ENCODE measurements at regions not wholly inside any gene's neighbourhood (a gene's known extent, or its start where the extent isn't known, plus 50 kb on each side); places are given as distances from the start of the nearest gene placed in this dataset.

- Histone ChIP-seq H3K27ac (no peak overlapping the region), H3K9me3 (ENCODE audit: low read depth) (no peaks in the 10 kb centered on the region), H3K4me2 (ENCODE audit: unreplicated experiment) (no peak overlapping the region), H3K27me3 (replicated peaks; ENCODE audit: insufficient read depth) (no peaks in the 10 kb centered on the region), H3K9ac (no peak overlapping the region), H3F3A (ENCODE audit: insufficient read depth) (no peaks in the 10 kb centered on the region), H3K4me3 (no peak overlapping the region), H2AFZ (no peak overlapping the region), H3K79me2 (ENCODE audit: insufficient read depth) (no peaks in the 10 kb centered on the region), H4K20me1 (ENCODE audit: insufficient read depth) (no peaks in the 10 kb centered on the region), H3K9me2 (ENCODE audit: insufficient read depth) (no peaks in the 10 kb centered on the region), H3K36me3 (ENCODE audit: low read depth) (no peaks in the 10 kb centered on the region), H3K4me1 (ENCODE audit: insufficient read depth) (no peaks in the 10 kb centered on the region)
- in situ Hi-C loops (cut with MboI), result no loop called here
- DNase-seq, result no peak
- TF ChIP-seq EZH2phosphoT487 (IDR thresholded peaks at IDR 0.05; ENCODE audit: insufficient read depth, low read depth) (no peak), EZH2 (IDR thresholded peaks at IDR 0.05; ENCODE audit: insufficient read depth, poor library complexity, severe bottlenecking) (no peak)
- WGBS, 2 experiments (ENCODE audit: low coverage in 1 of 2, low lambda C conversion rate in 2 of 2, missing lambda C conversion rate in 2 of 2), result 39 to 50% methylated on average over 1 of the region's 1 CpG
Measured at GRCh38 chr6:155771822-155772221, 316.2 kb upstream of the NOX3 start.

DNA sequence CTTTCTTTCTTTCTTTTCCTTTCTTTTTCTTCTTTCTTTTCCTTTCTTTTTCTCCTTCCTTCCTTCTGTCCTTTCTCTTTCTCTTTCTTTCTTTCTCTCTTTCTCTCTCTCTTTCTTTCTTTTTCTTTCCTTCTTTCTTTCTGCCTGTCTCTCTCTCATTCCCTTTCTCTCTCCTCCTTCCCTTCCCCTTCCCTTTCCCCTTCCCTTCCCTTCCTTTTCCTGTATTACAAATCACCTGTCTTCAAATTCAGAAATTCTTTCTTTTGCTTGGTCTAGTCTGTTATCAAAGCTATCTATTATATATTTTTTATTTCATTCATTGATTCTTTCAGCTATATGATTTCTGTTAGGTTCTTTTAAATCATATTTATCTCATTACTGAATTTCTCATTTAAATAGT, 315.2 kb upstream of the NOX3 start:
- DNase-seq, result no peak
- no peak overlapping the region for H2AFZ ChIP-seq
- in situ Hi-C loops (cut with MboI), result no loop called here
- TF ChIP-seq EZH2 (IDR thresholded peaks at IDR 0.05; ENCODE audit: insufficient read depth, poor library complexity, severe bottlenecking), result no peak
- TF ChIP-seq EZH2phosphoT487 (IDR thresholded peaks at IDR 0.05; ENCODE audit: insufficient read depth, low read depth), result no peak
- no peaks in the 10 kb centered on the region for H3K9me2 ChIP-seq (ENCODE audit: insufficient read depth)
- no peaks in the 10 kb centered on the region for H3K79me2 ChIP-seq (ENCODE audit: insufficient read depth)
- no peaks in the 10 kb centered on the region for H4K20me1 ChIP-seq (ENCODE audit: insufficient read depth)
- H3K4me1 ChIP-seq (ENCODE audit: insufficient read depth), result peaks cover 5% of the 10 kb centered on the region; the same call in 1 of the 2 replicates
- no peaks in the 10 kb centered on the region for H3K27me3 ChIP-seq (replicated peaks; ENCODE audit: insufficient read depth)
- H3K27ac ChIP-seq, result no peak overlapping the region
- no peaks in the 10 kb centered on the region for H3K36me3 ChIP-seq (ENCODE audit: low read depth)
- H3K4me3 ChIP-seq, result no peak overlapping the region
- H3K9me3 ChIP-seq (ENCODE audit: low read depth), result no peaks in the 10 kb centered on the region
- H3F3A ChIP-seq (ENCODE audit: insufficient read depth), result peaks cover 4% of the 10 kb centered on the region; the same call in 1 of the 2 replicates
- no peak overlapping the region for H3K9ac ChIP-seq
- H3K4me2 ChIP-seq (ENCODE audit: unreplicated experiment), result no peak overlapping the region

GRCh38 chr6:155770313-155770712, 314.7 kb upstream of the NOX3 start:
- Histone ChIP-seq H3K4me2 (ENCODE audit: unreplicated experiment) (no peak overlapping the region), H2AFZ (no peak overlapping the region), H3K4me1 (ENCODE audit: insufficient read depth) (peaks cover 10% of the 10 kb centered on the region; the same call in 1 of the 2 replicates), H4K20me1 (ENCODE audit: insufficient read depth) (no peaks in the 10 kb centered on the region), H3K9me3 (ENCODE audit: low read depth) (no peaks in the 10 kb centered on the region), H3K36me3 (ENCODE audit: low read depth) (no peaks in the 10 kb centered on the region), H3F3A (ENCODE audit: insufficient read depth) (peaks cover 4% of the 10 kb centered on the region; the same call in 1 of the 2 replicates), H3K9ac (no peak overlapping the region), H3K79me2 (ENCODE audit: insufficient read depth) (no peaks in the 10 kb centered on the region), H3K27ac (no peak overlapping the region), H3K4me3 (no peak overlapping the region), H3K9me2 (ENCODE audit: insufficient read depth) (no peaks in the 10 kb centered on the region), H3K27me3 (replicated peaks; ENCODE audit: insufficient read depth) (no peaks in the 10 kb centered on the region)
- in situ Hi-C loops (cut with MboI), result no loop called here
- no peak for TF ChIP-seq EZH2 (IDR thresholded peaks at IDR 0.05; ENCODE audit: insufficient read depth, poor library complexity, severe bottlenecking)
- TF ChIP-seq EZH2phosphoT487 (IDR thresholded peaks at IDR 0.05; ENCODE audit: insufficient read depth, low read depth), result no peak
- no peak for DNase-seq

DNA sequence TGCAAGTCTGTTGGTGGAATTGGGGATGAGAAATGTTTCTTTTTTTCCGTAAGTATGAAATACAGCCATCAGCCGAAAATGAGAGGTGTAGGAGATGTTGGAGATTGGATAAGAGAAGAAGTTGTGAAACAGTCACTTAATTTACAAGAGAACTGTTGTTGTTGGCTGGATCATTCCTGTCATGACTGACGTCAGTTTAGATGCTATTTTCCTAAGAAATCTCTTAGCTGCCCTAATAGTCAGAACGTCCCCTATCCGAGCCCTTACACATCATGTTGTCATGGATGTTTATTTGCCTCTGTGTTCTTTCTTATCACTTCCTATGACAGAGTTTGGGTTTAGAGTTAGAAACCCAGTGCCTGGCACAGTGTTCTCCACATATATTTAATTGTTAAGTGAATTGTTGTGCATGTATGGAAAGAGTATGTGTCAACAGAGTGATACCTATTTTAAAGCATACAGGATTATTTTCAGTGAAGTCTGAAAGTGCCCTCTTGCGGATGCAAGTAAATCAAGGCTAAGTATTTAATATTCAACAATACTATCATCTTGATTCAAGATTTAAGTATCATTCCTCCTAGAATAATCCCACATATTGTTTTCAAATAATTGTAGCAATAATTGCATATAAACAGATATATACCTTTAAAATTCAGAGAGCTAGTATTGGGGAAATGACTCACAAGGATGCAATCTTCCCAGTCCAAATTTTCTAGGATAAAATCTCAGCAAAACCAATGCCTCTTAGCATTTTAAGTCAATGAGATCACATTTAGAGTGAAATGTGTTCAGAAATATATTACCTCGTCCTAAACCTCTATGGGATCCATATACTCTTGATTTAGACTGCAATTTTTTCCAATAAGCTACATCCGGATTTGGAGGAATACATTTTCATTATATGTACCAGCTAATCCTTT, 309.9 kb upstream of the NOX3 start:
- DNase-seq, result peak; percentile 57
- Histone ChIP-seq H3K9ac (no peak overlapping the region), H3K9me3 (ENCODE audit: low read depth) (no peaks in the 10 kb centered on the region), H2AFZ (peak overlapping the region; percentile 59), H3K27ac (peak overlapping the region; percentile 36), H4K20me1 (ENCODE audit: insufficient read depth) (no peaks in the 10 kb centered on the region), H3K4me3 (no peak overlapping the region; the same call in 1 of the 2 replicates), H3K9me2 (ENCODE audit: insufficient read depth) (no peaks in the 10 kb centered on the region), H3K4me1 (ENCODE audit: insufficient read depth) (peaks cover 10% of the 10 kb centered on the region; the same call in 1 of the 2 replicates), H3K4me2 (ENCODE audit: unreplicated experiment) (peak overlapping the region; percentile 40), H3K27me3 (replicated peaks; ENCODE audit: insufficient read depth) (no peaks in the 10 kb centered on the region), H3K36me3 (ENCODE audit: low read depth) (no peaks in the 10 kb centered on the region), H3F3A (ENCODE audit: insufficient read depth) (peaks cover 4% of the 10 kb centered on the region; the same call in 1 of the 2 replicates), H3K79me2 (ENCODE audit: insufficient read depth) (no peaks in the 10 kb centered on the region)
- WGBS, 2 experiments (ENCODE audit: low coverage in 1 of 2, low lambda C conversion rate in 2 of 2, missing lambda C conversion rate in 2 of 2), result 54 to 57% methylated on average over 8 of the region's 8 CpGs
- in situ Hi-C loops (cut with MboI), result no loop called here
- TF ChIP-seq EZH2phosphoT487 (IDR thresholded peaks at IDR 0.05; ENCODE audit: insufficient read depth, low read depth) (no peak), EZH2 (IDR thresholded peaks at IDR 0.05; ENCODE audit: insufficient read depth, poor library complexity, severe bottlenecking) (no peak)

All from GM23248 (cell line).